ENCODE measurements at regions not wholly inside any gene's neighbourhood (a gene's known extent, or its start where the extent isn't known, plus 50 kb on each side); places are given as distances from the start of the nearest gene placed in this dataset.

GRCh38 chr1:219352961-219353651 is 179.4 kb downstream of the LYPLAL1 start:
- CTCF ChIA-PET = interaction anchor here (1.0 to 1.8 kb wide), 2 partner anchors 10 to 308 kb away, joined by 3 to 4 read pairs; no protein-coding TSS in a partner anchor
- Mint-ChIP-seq H3K4me3 (no peak overlapping the region), H3K9me3 (no peaks in the 10 kb centered on the region), H3K4me1 (no peaks in the 10 kb centered on the region; the same call in 1 of the 2 replicates), H3K36me3 (no peaks in the 10 kb centered on the region), H3K27me3 (ENCODE audit: low read depth) (no peaks in the 10 kb centered on the region), H3K27ac (peak overlapping the region; percentile 17; the same call in 1 of the 2 replicates)
- DNase-seq (ENCODE audit: low spot score) = no peak
- TF ChIP-seq E2F5 (CRISPR knock-in tag; IDR thresholded peaks at IDR 0.05) = no peak
- no peak for TF ChIP-seq ZBTB43 (CRISPR knock-in tag; IDR thresholded peaks at IDR 0.05)
- TF ChIP-seq ZNF263 (CRISPR knock-in tag; IDR thresholded peaks at IDR 0.05; ENCODE audit: low read depth) = no peak
- no peak for TF ChIP-seq ZNF219 (CRISPR knock-in tag; IDR thresholded peaks at IDR 0.05; ENCODE audit: borderline replicate concordance)
- TF ChIP-seq NR2C2 (CRISPR knock-in tag; IDR thresholded peaks at IDR 0.05) = no peak
- TF ChIP-seq ZNF317 (CRISPR knock-in tag; IDR thresholded peaks at IDR 0.05; ENCODE audit: borderline replicate concordance, low read depth) = no peak
- no peak for TF ChIP-seq IRF1 (CRISPR knock-in tag; IDR thresholded peaks at IDR 0.05)
- TF ChIP-seq FOXJ3 (CRISPR knock-in tag; IDR thresholded peaks at IDR 0.05; ENCODE audit: borderline replicate concordance) = no peak
- TF ChIP-seq HMGXB4 (CRISPR knock-in tag; IDR thresholded peaks at IDR 0.05) = no peak
- TF ChIP-seq MAX (CRISPR knock-in tag; IDR thresholded peaks at IDR 0.05) = no peak
- TF ChIP-seq CREM (CRISPR knock-in tag; IDR thresholded peaks at IDR 0.05) = no peak
- no peak for TF ChIP-seq ZSCAN18 (CRISPR knock-in tag; IDR thresholded peaks at IDR 0.05)
- no peak for TF ChIP-seq TCF7 (CRISPR knock-in tag; IDR thresholded peaks at IDR 0.05; ENCODE audit: low read depth)
- no peak for TF ChIP-seq GABPB1 (CRISPR knock-in tag; IDR thresholded peaks at IDR 0.05)
- TF ChIP-seq MLX (CRISPR knock-in tag; IDR thresholded peaks at IDR 0.05) = no peak
- no peak for TF ChIP-seq OVOL2 (CRISPR knock-in tag; IDR thresholded peaks at IDR 0.05; ENCODE audit: borderline replicate concordance)
- TF ChIP-seq AFF4 (CRISPR knock-in tag; IDR thresholded peaks at IDR 0.05; ENCODE audit: borderline replicate concordance) = no peak
- POLR2A ChIA-PET = no interaction called here
- ATAC-seq = no peak; the same call in 1 of the 2 replicates
